ENCODE measurements at regions not wholly inside any gene's neighbourhood (a gene's known extent, or its start where the extent isn't known, plus 50 kb on each side); places are given as distances from the start of the nearest gene placed in this dataset.

- Mint-ChIP-seq H3K27me3 (ENCODE audit: insufficient read depth) (peaks cover 27% of the 10 kb centered on the region; the same call in 1 of the 2 replicates), H3K9me3 (no peaks in the 10 kb centered on the region), H3K4me1 (ENCODE audit: low read depth) (peaks cover 38% of the 10 kb centered on the region), H3K27ac (no peak overlapping the region; the same call in 1 of the 2 replicates), H3K36me3 (ENCODE audit: low read depth) (no peaks in the 10 kb centered on the region), H3K4me3 (no peak overlapping the region)
- no peak for DNase-seq
- TF ChIP-seq, protein P1, sequence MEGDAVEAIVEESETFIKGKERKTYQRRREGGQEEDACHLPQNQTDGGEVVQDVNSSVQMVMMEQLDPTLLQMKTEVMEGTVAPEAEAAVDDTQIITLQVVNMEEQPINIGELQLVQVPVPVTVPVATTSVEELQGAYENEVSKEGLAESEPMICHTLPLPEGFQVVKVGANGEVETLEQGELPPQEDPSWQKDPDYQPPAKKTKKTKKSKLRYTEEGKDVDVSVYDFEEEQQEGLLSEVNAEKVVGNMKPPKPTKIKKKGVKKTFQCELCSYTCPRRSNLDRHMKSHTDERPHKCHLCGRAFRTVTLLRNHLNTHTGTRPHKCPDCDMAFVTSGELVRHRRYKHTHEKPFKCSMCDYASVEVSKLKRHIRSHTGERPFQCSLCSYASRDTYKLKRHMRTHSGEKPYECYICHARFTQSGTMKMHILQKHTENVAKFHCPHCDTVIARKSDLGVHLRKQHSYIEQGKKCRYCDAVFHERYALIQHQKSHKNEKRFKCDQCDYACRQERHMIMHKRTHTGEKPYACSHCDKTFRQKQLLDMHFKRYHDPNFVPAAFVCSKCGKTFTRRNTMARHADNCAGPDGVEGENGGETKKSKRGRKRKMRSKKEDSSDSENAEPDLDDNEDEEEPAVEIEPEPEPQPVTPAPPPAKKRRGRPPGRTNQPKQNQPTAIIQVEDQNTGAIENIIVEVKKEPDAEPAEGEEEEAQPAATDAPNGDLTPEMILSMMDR (IDR thresholded peaks at IDR 0.05): no peak
These were observed 85.6 kb upstream of the FRMD4A start for GRCh38 chr10:14416308-14416700.

DNA sequence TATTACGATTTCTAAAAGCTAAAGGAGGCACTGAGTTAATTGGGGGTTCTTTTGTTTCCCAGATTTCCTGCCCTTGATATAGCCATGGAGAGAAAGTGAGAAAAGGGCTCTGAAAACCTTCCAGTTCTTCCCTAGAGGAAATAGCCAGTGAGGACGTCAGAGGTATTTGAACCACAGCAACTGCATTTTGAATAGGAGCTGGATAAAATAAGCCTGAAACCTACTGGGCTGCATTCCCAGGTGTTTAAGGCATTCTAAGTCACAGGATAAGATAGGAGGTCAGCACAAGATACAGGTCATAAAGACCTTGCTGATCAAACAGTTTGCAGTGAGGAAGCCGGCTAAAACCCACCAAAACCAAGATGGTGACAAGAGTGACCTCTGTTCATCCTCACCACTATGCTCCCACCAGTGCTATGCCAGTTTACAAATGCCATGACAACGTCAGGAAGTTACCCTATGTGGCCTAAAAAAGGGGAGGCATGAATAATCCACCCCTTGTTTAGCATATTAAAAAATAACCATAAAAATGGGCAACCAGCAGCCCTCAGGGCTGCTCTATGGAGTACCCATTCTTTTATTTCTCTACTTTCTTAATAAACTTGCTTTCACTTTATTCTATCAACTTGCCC is 85.1 kb upstream of the FRMD4A start:
- Mint-ChIP-seq H3K27ac (no peak overlapping the region; the same call in 1 of the 2 replicates), H3K36me3 (ENCODE audit: low read depth) (no peaks in the 10 kb centered on the region), H3K9me3 (no peaks in the 10 kb centered on the region), H3K27me3 (ENCODE audit: insufficient read depth) (peaks cover 31% of the 10 kb centered on the region; the same call in 1 of the 2 replicates), H3K4me3 (no peak overlapping the region), H3K4me1 (ENCODE audit: low read depth) (peaks cover 38% of the 10 kb centered on the region)
- TF ChIP-seq, protein P1 (IDR thresholded peaks at IDR 0.05): no peak
- no peak for DNase-seq

DNA sequence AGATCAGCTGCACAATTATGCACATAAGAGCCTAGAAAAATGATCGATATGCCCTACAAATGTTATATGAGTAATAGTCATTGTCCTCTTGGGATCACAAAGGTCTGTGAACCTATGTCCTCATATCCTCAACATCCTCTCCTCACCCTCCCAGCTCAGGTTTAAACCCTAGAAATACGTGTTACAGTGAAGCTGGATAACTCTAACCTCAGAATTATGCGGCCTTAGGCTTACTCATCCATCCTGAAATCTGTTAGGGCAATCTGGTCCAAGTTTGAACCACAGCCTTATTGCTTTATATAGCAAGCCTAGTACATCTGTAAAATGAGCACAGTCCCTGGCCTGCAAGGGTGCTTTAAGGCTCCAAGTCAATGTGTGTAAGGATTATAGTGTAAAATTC is 84.2 kb upstream of the FRMD4A start:
- H3K27ac Mint-ChIP-seq: no peak overlapping the region
- TF ChIP-seq, protein P1 (IDR thresholded peaks at IDR 0.05): no peak
- peaks cover 40% of the 10 kb centered on the region; the same call in 1 of the 2 replicates for H3K27me3 Mint-ChIP-seq (ENCODE audit: insufficient read depth)
- H3K4me3 Mint-ChIP-seq: no peak overlapping the region
- H3K36me3 Mint-ChIP-seq (ENCODE audit: low read depth): no peaks in the 10 kb centered on the region
- no peaks in the 10 kb centered on the region for H3K9me3 Mint-ChIP-seq
- peak; percentile 6 for DNase-seq
- peaks cover 38% of the 10 kb centered on the region for H3K4me1 Mint-ChIP-seq (ENCODE audit: low read depth)

DNA sequence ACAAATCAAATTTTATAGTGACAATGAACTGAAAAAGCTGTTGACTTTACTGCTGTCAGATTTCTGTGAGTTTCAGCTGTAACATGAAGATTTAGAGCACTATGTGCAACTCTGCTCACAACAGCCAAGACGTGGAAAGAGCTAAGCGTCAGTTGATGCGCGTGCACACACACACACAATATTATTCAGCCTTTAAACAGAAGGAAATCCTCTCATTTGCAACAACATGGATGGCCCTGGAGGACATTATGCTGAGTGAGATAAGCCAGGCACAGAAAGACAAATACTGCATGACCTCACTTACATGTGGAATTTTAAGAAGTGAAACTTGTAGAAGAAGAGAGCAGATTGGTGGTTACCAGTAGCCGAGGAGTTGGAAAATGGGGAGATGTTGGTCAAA is 82.8 kb upstream of the FRMD4A start:
- DNase-seq: no peak
- Mint-ChIP-seq H3K4me3 (no peak overlapping the region), H3K27ac (no peak overlapping the region), H3K36me3 (ENCODE audit: low read depth) (no peaks in the 10 kb centered on the region), H3K4me1 (ENCODE audit: low read depth) (peaks cover 38% of the 10 kb centered on the region), H3K27me3 (ENCODE audit: insufficient read depth) (peaks cover 39% of the 10 kb centered on the region; the same call in 1 of the 2 replicates), H3K9me3 (no peaks in the 10 kb centered on the region)
- TF ChIP-seq, protein P1 (IDR thresholded peaks at IDR 0.05): no peak

DNA sequence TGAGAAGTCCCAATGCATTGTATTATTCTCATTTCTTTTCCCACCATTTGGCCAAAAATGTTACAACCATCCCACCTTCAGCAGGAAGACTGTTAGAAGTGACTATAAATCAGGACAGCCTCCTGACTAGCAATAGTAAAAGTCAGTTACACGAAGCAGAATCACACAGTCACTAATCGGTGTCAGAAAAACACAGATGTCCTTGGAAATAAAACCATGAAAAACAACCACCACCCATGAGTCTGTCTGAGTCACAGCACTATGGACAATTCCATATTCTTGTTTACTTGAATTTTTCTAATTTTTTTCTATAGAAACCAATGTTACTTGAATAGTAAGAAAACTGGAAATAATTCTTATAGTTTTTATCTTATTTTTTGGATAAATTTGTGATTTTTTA is 81.9 kb upstream of the FRMD4A start:
- Mint-ChIP-seq H3K36me3 (ENCODE audit: low read depth) (no peaks in the 10 kb centered on the region), H3K27me3 (ENCODE audit: insufficient read depth) (peaks cover 42% of the 10 kb centered on the region; the same call in 1 of the 2 replicates), H3K9me3 (no peaks in the 10 kb centered on the region), H3K4me3 (no peak overlapping the region), H3K4me1 (ENCODE audit: low read depth) (peaks cover 38% of the 10 kb centered on the region), H3K27ac (no peak overlapping the region)
- DNase-seq: no peak
- TF ChIP-seq, protein P1 (IDR thresholded peaks at IDR 0.05): no peak

Data from HFFc6 (cell line).